Peyer's patch (tissue), 4 donors: ENCODE measurements at regions not wholly inside any gene's neighbourhood (a gene's known extent, or its start where the extent isn't known, plus 50 kb on each side); places are given as distances from the start of the nearest gene placed in this dataset.

Source experiments
- POLR2A ChIP-seq, 2 donors: fragments of 450-650 bp; IDR thresholded peaks; one replicate each; pipeline ENCODE4 v1.5.1; 2017; ENCODE audit warnings: antibody characterized with exemption in 2 of 2, mild to moderate bottlenecking in 2 of 2, moderate library complexity in 2 of 2
- TF ChIP-seq, protein P1 (sequence below), 6 experiments: fragments of 450-650 bp in 4 of 6; fragments of 200-600 bp in 2 of 6; sonication (generic) in 1 of 6; IDR thresholded peaks; one replicate each; pipeline ENCODE4 v1.5.1; 2017 to 2019; ENCODE audit warnings: antibody characterized with exemption in 6 of 6, mild to moderate bottlenecking in 3 of 6, moderate library complexity in 1 of 6

DNA sequence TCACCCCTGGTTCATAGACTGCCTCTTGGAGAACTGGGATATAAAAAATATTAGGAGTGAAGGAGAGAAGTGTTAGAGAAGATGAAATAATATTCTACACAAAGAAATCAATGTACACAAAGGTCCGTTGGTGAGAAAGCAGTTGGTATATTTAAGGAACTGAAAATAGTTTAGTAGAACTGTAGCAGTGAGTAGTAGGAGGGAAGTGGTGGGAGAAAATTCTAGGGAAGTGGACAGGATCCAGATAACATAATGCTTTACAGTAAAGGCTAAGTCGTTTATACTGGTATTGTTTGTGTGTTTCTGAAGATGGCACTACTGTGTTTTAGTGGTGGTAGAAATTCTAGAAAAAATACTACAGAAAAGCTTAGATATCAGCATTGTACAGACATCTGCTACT is 120.8 kb upstream of the CHORDC1 start:
- TF ChIP-seq, protein P1, sequence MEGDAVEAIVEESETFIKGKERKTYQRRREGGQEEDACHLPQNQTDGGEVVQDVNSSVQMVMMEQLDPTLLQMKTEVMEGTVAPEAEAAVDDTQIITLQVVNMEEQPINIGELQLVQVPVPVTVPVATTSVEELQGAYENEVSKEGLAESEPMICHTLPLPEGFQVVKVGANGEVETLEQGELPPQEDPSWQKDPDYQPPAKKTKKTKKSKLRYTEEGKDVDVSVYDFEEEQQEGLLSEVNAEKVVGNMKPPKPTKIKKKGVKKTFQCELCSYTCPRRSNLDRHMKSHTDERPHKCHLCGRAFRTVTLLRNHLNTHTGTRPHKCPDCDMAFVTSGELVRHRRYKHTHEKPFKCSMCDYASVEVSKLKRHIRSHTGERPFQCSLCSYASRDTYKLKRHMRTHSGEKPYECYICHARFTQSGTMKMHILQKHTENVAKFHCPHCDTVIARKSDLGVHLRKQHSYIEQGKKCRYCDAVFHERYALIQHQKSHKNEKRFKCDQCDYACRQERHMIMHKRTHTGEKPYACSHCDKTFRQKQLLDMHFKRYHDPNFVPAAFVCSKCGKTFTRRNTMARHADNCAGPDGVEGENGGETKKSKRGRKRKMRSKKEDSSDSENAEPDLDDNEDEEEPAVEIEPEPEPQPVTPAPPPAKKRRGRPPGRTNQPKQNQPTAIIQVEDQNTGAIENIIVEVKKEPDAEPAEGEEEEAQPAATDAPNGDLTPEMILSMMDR (IDR thresholded peaks at IDR 0.05): no peak
- TF ChIP-seq POLR2A (IDR thresholded peaks at IDR 0.05): no peak
